GM19035 (cell line): ENCODE measurements at regions not wholly inside any gene's neighbourhood (a gene's known extent, or its start where the extent isn't known, plus 50 kb on each side); places are given as distances from the start of the nearest gene placed in this dataset.
A peak's percentile ranks its signal among the peaks of the same experiment; 100 is the strongest.

Experiments used
- ATAC-seq: cut with Tn5 transposase; IDR thresholded peaks from one replicate; pipeline ENCODE4 v1.9.1; 2021; ENCODE audit not compliant: unreplicated experiment

- no peak for ATAC-seq
Observed at GRCh38 chr17:12429116-12429515, 236.6 kb upstream of the MYOCD start.

GRCh38 chr17:12431188-12431587 is 234.5 kb upstream of the MYOCD start:
- peak; percentile 78 for ATAC-seq

- no peak for ATAC-seq
Observed at GRCh38 chr17:12438212-12438611, 227.5 kb upstream of the MYOCD start.

GRCh38 chr17:12438813-12439586 is 226.7 kb upstream of the MYOCD start:
- no peak for ATAC-seq

- ATAC-seq: no peak
Observed at GRCh38 chr17:12445331-12445730, 220.4 kb upstream of the MYOCD start.

GRCh38 chr17:12457493-12457892 is 208.2 kb upstream of the MYOCD start:
- ATAC-seq: no peak

- no peak for ATAC-seq
Observed at GRCh38 chr17:12459736-12460135, 206.0 kb upstream of the MYOCD start.

- ATAC-seq: no peak
Observed at GRCh38 chr17:12463102-12463501, 202.6 kb upstream of the MYOCD start.

- ATAC-seq: no peak
Observed at GRCh38 chr17:12472252-12473173, 193.2 kb upstream of the MYOCD start.

GRCh38 chr17:12478311-12478710 is 187.4 kb upstream of the MYOCD start:
- no peak for ATAC-seq

GRCh38 chr17:12485361-12485906 is 180.3 kb upstream of the MYOCD start:
- no peak for ATAC-seq

- no peak for ATAC-seq
Observed at GRCh38 chr17:12489325-12489724, 176.4 kb upstream of the MYOCD start.

- no peak for ATAC-seq
Observed at GRCh38 chr17:12492450-12492849, 173.2 kb upstream of the MYOCD start.

- ATAC-seq: no peak
Observed at GRCh38 chr17:12505866-12506265, 159.8 kb upstream of the MYOCD start.

GRCh38 chr17:12507026-12507595 is 158.6 kb upstream of the MYOCD start:
- ATAC-seq: no peak

- no peak for ATAC-seq
Observed at GRCh38 chr17:12509801-12510200, 155.9 kb upstream of the MYOCD start.

- no peak for ATAC-seq
Observed at GRCh38 chr17:12510535-12510934, 155.2 kb upstream of the MYOCD start.

GRCh38 chr17:12512694-12513355 is 152.9 kb upstream of the MYOCD start:
- no peak for ATAC-seq

- ATAC-seq: no peak
Observed at GRCh38 chr17:12514596-12514995, 151.1 kb upstream of the MYOCD start.

- no peak for ATAC-seq
Observed at GRCh38 chr17:12519956-12520594, 145.6 kb upstream of the MYOCD start.
